A673 (cell line): ENCODE measurements at regions not wholly inside any gene's neighbourhood (a gene's known extent, or its start where the extent isn't known, plus 50 kb on each side); places are given as distances from the start of the nearest gene placed in this dataset.

ENCODE experiments used
- EZH2 ChIP-seq: fragments of 200-600 bp; sonication (generic); IDR thresholded peaks from 2 replicates; pipeline ENCODE4 v1.6.1; 2017; ENCODE audit warnings: borderline replicate concordance, low read depth, mild to moderate bottlenecking, mixed read lengths, antibody characterized with exemption, low read length; ENCODE audit not compliant: poor library complexity, severe bottlenecking
- TF ChIP-seq, protein P1 (sequence below): fragments of 300-800, 200-600 bp; sonication (generic); conservative IDR thresholded peaks from 2 replicates; pipeline ENCODE4 v1.5.1; 2017; ENCODE audit warnings: low read depth, mild to moderate bottlenecking, antibody characterized with exemption, low read length, moderate library complexity, mixed read lengths

- TF ChIP-seq, protein P1, sequence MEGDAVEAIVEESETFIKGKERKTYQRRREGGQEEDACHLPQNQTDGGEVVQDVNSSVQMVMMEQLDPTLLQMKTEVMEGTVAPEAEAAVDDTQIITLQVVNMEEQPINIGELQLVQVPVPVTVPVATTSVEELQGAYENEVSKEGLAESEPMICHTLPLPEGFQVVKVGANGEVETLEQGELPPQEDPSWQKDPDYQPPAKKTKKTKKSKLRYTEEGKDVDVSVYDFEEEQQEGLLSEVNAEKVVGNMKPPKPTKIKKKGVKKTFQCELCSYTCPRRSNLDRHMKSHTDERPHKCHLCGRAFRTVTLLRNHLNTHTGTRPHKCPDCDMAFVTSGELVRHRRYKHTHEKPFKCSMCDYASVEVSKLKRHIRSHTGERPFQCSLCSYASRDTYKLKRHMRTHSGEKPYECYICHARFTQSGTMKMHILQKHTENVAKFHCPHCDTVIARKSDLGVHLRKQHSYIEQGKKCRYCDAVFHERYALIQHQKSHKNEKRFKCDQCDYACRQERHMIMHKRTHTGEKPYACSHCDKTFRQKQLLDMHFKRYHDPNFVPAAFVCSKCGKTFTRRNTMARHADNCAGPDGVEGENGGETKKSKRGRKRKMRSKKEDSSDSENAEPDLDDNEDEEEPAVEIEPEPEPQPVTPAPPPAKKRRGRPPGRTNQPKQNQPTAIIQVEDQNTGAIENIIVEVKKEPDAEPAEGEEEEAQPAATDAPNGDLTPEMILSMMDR, result no peak
- TF ChIP-seq EZH2, result no peak
Observed at GRCh38 chr10:44511601-44512000, 126.7 kb upstream of the CXCL12 start.
